Esophagus muscularis mucosa (tissue), 3 donors: ENCODE measurements at regions not wholly inside any gene's neighbourhood (a gene's known extent, or its start where the extent isn't known, plus 50 kb on each side); places are given as distances from the start of the nearest gene placed in this dataset.

Experiments used
- POLR2AphosphoS5 ChIP-seq, 2 donors: sonication (generic); formaldehyde crosslinking; IDR thresholded peaks; one replicate each; pipeline ENCODE4 v1.6.1; 2017; ENCODE audit warnings: antibody characterized with exemption in 2 of 2
- TF ChIP-seq, protein P1 (sequence below), 3 experiments: fragments of 200-600 bp in 2 of 3; fragments of 450-650 bp in 1 of 3; sonication (generic) in 2 of 3; IDR thresholded peaks; one replicate each; pipeline ENCODE4 v1.5.1; 2017 to 2019; ENCODE audit warnings: antibody characterized with exemption in 3 of 3, mild to moderate bottlenecking in 2 of 3, moderate library complexity in 1 of 3

DNA sequence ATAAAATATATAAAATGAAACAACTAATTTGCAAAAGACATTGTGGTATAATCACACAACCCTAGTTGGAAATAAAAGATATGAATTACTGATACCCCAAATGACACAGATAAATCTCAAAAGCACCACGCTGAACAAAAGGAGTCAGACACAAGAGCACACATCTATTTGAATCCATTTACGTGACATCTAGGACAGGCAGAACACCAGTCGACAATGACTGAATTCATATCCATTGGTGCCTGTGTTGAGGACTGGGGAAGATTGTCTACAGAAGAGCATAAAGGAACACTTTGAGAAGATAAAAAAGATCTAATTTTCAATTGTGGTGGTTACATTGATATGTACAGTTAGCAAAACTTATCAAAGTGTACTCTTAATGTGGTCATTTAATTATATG is 874.1 kb downstream of the LTN1 start:
- TF ChIP-seq, protein P1, sequence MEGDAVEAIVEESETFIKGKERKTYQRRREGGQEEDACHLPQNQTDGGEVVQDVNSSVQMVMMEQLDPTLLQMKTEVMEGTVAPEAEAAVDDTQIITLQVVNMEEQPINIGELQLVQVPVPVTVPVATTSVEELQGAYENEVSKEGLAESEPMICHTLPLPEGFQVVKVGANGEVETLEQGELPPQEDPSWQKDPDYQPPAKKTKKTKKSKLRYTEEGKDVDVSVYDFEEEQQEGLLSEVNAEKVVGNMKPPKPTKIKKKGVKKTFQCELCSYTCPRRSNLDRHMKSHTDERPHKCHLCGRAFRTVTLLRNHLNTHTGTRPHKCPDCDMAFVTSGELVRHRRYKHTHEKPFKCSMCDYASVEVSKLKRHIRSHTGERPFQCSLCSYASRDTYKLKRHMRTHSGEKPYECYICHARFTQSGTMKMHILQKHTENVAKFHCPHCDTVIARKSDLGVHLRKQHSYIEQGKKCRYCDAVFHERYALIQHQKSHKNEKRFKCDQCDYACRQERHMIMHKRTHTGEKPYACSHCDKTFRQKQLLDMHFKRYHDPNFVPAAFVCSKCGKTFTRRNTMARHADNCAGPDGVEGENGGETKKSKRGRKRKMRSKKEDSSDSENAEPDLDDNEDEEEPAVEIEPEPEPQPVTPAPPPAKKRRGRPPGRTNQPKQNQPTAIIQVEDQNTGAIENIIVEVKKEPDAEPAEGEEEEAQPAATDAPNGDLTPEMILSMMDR (IDR thresholded peaks at IDR 0.05), result no peak
- TF ChIP-seq POLR2AphosphoS5 (IDR thresholded peaks at IDR 0.05), result no peak
